BLaER1 treated with 17β-estradiol and CSF1 and Interleukin-3, amounts not matched to agents 10 nM and 100 nM (cell line): ENCODE measurements at regions not wholly inside any gene's neighbourhood (a gene's known extent, or its start where the extent isn't known, plus 50 kb on each side); places are given as distances from the start of the nearest gene placed in this dataset.

Source experiments
- H3K27ac ChIP-seq, 11 experiments: shearing (Covaris generic); formaldehyde crosslinking; 2 replicates each; pipeline ENCODE4 v1.8.1; 2022
- H3K27me3 ChIP-seq, 11 experiments: shearing (Covaris generic); formaldehyde crosslinking; 2 replicates each; pipeline ENCODE4 v1.8.1; 2022
- H3K36me3 ChIP-seq, 11 experiments: shearing (Covaris generic); formaldehyde crosslinking; 2 replicates each; pipeline ENCODE4 v1.8.1; 2022
- H3K4me1 ChIP-seq, 10 experiments: shearing (Covaris generic); formaldehyde crosslinking; 2 replicates each; pipeline ENCODE4 v1.8.1; 2022
- H3K4me2 ChIP-seq, 11 experiments: shearing (Covaris generic); formaldehyde crosslinking; 2 replicates each; pipeline ENCODE4 v1.8.1; 2022
- H3K4me3 ChIP-seq, 10 experiments: shearing (Covaris generic); formaldehyde crosslinking; 2 replicates each; pipeline ENCODE4 v1.8.1; 2022
- H3K9ac ChIP-seq, 11 experiments: shearing (Covaris generic); formaldehyde crosslinking; 2 replicates each; pipeline ENCODE4 v1.8.1; 2022
- H3K9me3 ChIP-seq, 11 experiments: shearing (Covaris generic); formaldehyde crosslinking; replicated peaks in 1 of 11; 2 replicates each; pipeline ENCODE4 v1.8.1; 2022
- H4K20me1 ChIP-seq, 11 experiments: shearing (Covaris generic); formaldehyde crosslinking; 2 replicates each; pipeline ENCODE4 v1.8.1; 2022
- Cebpa-rat ChIP-seq, 11 experiments: shearing (Covaris generic); IDR thresholded peaks; 2 replicates each; pipeline ENCODE4 v1.8.1; 2022

DNA sequence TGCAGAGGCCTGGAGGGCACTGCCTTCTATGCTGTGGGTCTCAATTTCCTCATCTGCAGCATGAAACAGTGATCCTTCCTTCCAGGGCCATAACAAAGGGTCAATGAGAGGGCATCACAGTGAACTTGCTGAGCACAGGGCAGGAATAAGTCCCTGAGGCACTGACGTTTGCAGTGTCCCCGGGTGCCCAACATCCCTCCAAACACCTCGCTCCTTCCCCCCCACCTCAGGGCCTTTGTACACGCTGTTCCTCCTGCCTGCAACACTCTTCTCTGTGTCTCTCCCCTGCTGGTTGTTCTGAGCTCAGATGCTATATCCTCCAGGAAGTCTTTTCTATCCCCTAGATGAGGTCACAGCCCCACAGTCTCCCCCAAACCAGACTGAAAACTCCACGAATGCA is 59.7 kb upstream of the TCF20 start:
- Histone ChIP-seq H3K27me3 (peaks cover 0 to 18% (median 0%) of the 10 kb centered on the region in 11 experiments; a peak in 5 of 22 replicates), H3K9me3 (no peaks in the 10 kb centered on the region), H3K4me1 (peaks cover 41 to 90% (median 71%) of the 10 kb centered on the region in 10 experiments), H3K27ac (no peak overlapping the region), H4K20me1 (peaks cover 0 to 94% (median 61%) of the 10 kb centered on the region in 11 experiments; a peak in 16 of 22 replicates), H3K4me2 (peak overlapping the region in 9 of 11 experiments; percentile 49 to 94 (median 72); a peak in 19 of 22 replicates), H3K4me3 (no peak overlapping the region), H3K36me3 (no peaks in the 10 kb centered on the region), H3K9ac (peak overlapping the region in 1 of 11 experiments; percentile 24; a peak in 2 of 22 replicates)
- TF ChIP-seq Cebpa-rat (IDR thresholded peaks at IDR 0.05): no peak

DNA sequence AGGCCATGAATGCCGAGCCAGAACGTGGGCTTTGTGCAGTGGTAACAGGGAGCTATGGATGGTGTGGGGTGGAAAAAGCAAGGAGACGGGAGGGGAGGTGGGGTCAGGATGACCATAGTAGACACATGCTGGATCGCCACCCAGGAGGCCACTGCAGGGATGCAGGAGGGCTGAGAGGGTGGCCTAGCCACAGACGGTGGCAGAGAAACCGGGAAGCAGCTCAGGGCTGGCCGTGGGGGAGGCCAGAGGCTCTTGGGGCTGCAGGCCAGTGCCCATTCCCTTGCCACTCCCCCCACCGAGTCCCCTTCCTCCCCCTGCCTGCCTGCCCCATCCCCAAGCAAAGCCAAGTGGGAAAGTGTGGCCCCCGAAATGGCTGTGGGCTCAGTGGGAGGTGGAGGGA is 59.1 kb upstream of the TCF20 start:
- H3K27ac ChIP-seq: no peak overlapping the region
- H3K27me3 ChIP-seq: peaks cover 0 to 18% (median 0%) of the 10 kb centered on the region in 11 experiments; a peak in 5 of 22 replicates
- peak overlapping the region in 9 of 11 experiments; percentile 49 to 96 (median 91); a peak in 14 of 22 replicates for H3K4me2 ChIP-seq
- no peaks in the 10 kb centered on the region for H3K36me3 ChIP-seq
- H3K4me1 ChIP-seq: peaks cover 46 to 93% (median 76%) of the 10 kb centered on the region in 10 experiments
- no peaks in the 10 kb centered on the region for H3K9me3 ChIP-seq
- H3K4me3 ChIP-seq: no peak overlapping the region
- no peak overlapping the region for H3K9ac ChIP-seq
- peaks cover 0 to 98% (median 56%) of the 10 kb centered on the region in 11 experiments; a peak in 16 of 22 replicates for H4K20me1 ChIP-seq
- no peak for TF ChIP-seq Cebpa-rat (IDR thresholded peaks at IDR 0.05)

DNA sequence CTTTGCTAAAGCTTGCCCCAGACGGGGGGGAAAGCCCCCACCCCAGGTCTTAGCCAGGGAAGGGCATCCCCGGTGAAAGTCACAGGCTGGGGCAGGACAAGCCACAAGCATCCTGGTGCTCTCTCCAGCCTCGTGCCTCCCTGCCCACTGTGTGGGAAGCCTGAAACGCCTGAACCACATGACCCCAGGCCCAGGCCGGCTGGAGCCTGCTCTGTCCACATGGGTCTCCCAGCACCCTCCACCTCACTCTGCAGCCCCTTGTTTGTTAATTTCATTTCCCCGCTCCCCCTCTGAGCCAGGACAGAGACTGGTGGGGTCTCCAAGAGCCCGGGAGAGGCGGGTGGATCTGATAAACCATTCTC is 58.3 kb upstream of the TCF20 start:
- peaks cover 0 to 92% (median 55%) of the 10 kb centered on the region in 11 experiments; a peak in 16 of 22 replicates for H4K20me1 ChIP-seq
- H3K9ac ChIP-seq: peak overlapping the region in 3 of 11 experiments; percentile 6 to 36 (median 34); a peak in 4 of 22 replicates
- H3K27me3 ChIP-seq: peaks cover 0 to 18% (median 0%) of the 10 kb centered on the region in 11 experiments; a peak in 5 of 22 replicates
- no peak for TF ChIP-seq Cebpa-rat (IDR thresholded peaks at IDR 0.05)
- peaks cover 46 to 96% (median 78%) of the 10 kb centered on the region in 10 experiments for H3K4me1 ChIP-seq
- no peaks in the 10 kb centered on the region for H3K36me3 ChIP-seq
- H3K27ac ChIP-seq: peak overlapping the region in 2 of 11 experiments; percentile 40 to 43; a peak in 3 of 22 replicates
- no peaks in the 10 kb centered on the region for H3K9me3 ChIP-seq
- no peak overlapping the region for H3K4me3 ChIP-seq
- H3K4me2 ChIP-seq: peak overlapping the region; percentile 65 to 96 (median 91); a peak in 21 of 22 replicates

GRCh38 chr22:42328130-42328783 is 57.8 kb upstream of the TCF20 start:
- H3K4me2 ChIP-seq: peak overlapping the region; percentile 65 to 96 (median 91)
- H3K9me3 ChIP-seq: no peaks in the 10 kb centered on the region
- no peaks in the 10 kb centered on the region for H3K36me3 ChIP-seq
- H3K4me3 ChIP-seq: no peak overlapping the region
- peaks cover 0 to 87% (median 49%) of the 10 kb centered on the region in 11 experiments; a peak in 16 of 22 replicates for H4K20me1 ChIP-seq
- no peak for TF ChIP-seq Cebpa-rat (IDR thresholded peaks at IDR 0.05)
- H3K27me3 ChIP-seq: peaks cover 0 to 18% (median 0%) of the 10 kb centered on the region in 11 experiments; a peak in 5 of 22 replicates
- peak overlapping the region in 3 of 11 experiments; percentile 6 to 36 (median 34); a peak in 4 of 22 replicates for H3K9ac ChIP-seq
- peaks cover 46 to 94% (median 79%) of the 10 kb centered on the region in 10 experiments for H3K4me1 ChIP-seq
- H3K27ac ChIP-seq: peak overlapping the region in 3 of 11 experiments; percentile 16 to 43 (median 40); a peak in 4 of 22 replicates

- no peaks in the 10 kb centered on the region for H3K9me3 ChIP-seq
- peaks cover 0 to 81% (median 46%) of the 10 kb centered on the region in 11 experiments; a peak in 16 of 22 replicates for H4K20me1 ChIP-seq
- peak overlapping the region in 2 of 11 experiments; percentile 34 to 36; a peak in 1 of 22 replicates for H3K9ac ChIP-seq
- peaks cover 50 to 94% (median 86%) of the 10 kb centered on the region in 10 experiments for H3K4me1 ChIP-seq
- peaks cover 0 to 18% (median 0%) of the 10 kb centered on the region in 11 experiments; a peak in 5 of 22 replicates for H3K27me3 ChIP-seq
- H3K27ac ChIP-seq: peak overlapping the region in 3 of 11 experiments; percentile 16 to 32 (median 27); a peak in 1 of 22 replicates
- no peaks in the 10 kb centered on the region for H3K36me3 ChIP-seq
- no peak for TF ChIP-seq Cebpa-rat (IDR thresholded peaks at IDR 0.05)
- H3K4me3 ChIP-seq: no peak overlapping the region
- H3K4me2 ChIP-seq: peak overlapping the region; percentile 65 to 96 (median 91)
These were observed 57.1 kb upstream of the TCF20 start for GRCh38 chr22:42327462-42328129.

- peaks cover 0 to 73% (median 42%) of the 10 kb centered on the region in 11 experiments; a peak in 16 of 22 replicates for H4K20me1 ChIP-seq
- peak overlapping the region in 1 of 11 experiments; percentile 16; a peak in 1 of 22 replicates for H3K9ac ChIP-seq
- no peak overlapping the region for H3K4me3 ChIP-seq
- peak overlapping the region; percentile 65 to 96 (median 91) for H3K4me2 ChIP-seq
- no peak for TF ChIP-seq Cebpa-rat (IDR thresholded peaks at IDR 0.05)
- H3K4me1 ChIP-seq: peaks cover 56 to 94% (median 91%) of the 10 kb centered on the region in 10 experiments
- H3K27me3 ChIP-seq: peaks cover 0 to 18% (median 0%) of the 10 kb centered on the region in 11 experiments; a peak in 5 of 22 replicates
- H3K27ac ChIP-seq: peak overlapping the region in 2 of 11 experiments; percentile 27 to 32; a peak in 1 of 22 replicates
- H3K36me3 ChIP-seq: no peaks in the 10 kb centered on the region
- H3K9me3 ChIP-seq: no peaks in the 10 kb centered on the region
These were observed 56.3 kb upstream of the TCF20 start for GRCh38 chr22:42326801-42327200.

DNA sequence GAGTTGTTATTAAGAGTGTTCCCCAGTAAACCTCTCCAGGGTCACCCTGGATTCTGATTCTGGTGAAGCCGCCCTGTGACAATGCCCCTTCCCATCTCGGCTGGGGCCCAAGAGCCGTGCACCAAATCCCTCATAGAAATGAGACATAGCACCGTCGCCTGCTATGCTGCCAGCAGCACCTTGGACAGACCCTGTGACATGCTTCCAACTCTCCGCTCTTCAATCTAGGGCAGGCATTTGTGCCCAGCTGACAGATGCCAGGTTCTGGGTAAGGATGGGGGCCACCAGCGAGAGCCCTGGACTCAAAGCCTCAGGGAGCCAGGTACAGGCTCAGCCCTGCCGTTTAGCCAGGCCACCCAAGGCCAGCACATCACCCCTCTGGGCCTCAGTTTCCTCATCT is 55.8 kb upstream of the TCF20 start:
- peaks cover 0 to 15% (median 0%) of the 10 kb centered on the region in 11 experiments; a peak in 5 of 22 replicates for H3K27me3 ChIP-seq
- TF ChIP-seq Cebpa-rat (IDR thresholded peaks at IDR 0.05): no peak
- H4K20me1 ChIP-seq: peaks cover 0 to 68% (median 37%) of the 10 kb centered on the region in 11 experiments; a peak in 16 of 22 replicates
- H3K9ac ChIP-seq: peak overlapping the region in 3 of 11 experiments; percentile 22 to 53 (median 28); a peak in 1 of 22 replicates
- H3K27ac ChIP-seq: no peak overlapping the region
- peak overlapping the region; percentile 65 to 96 (median 91) for H3K4me2 ChIP-seq
- H3K9me3 ChIP-seq: no peaks in the 10 kb centered on the region
- no peaks in the 10 kb centered on the region for H3K36me3 ChIP-seq
- H3K4me1 ChIP-seq: peaks cover 56 to 94% (median 86%) of the 10 kb centered on the region in 10 experiments
- no peak overlapping the region for H3K4me3 ChIP-seq

- peak overlapping the region in 8 of 11 experiments; percentile 13 to 59 (median 44); a peak in 13 of 22 replicates for H3K27ac ChIP-seq
- H3K36me3 ChIP-seq: no peaks in the 10 kb centered on the region
- H3K9ac ChIP-seq: peak overlapping the region in 8 of 11 experiments; percentile 32 to 65 (median 55); a peak in 14 of 22 replicates
- TF ChIP-seq Cebpa-rat (IDR thresholded peaks at IDR 0.05): no peak
- H3K4me1 ChIP-seq: peaks cover 48 to 92% (median 79%) of the 10 kb centered on the region in 10 experiments
- no peaks in the 10 kb centered on the region for H3K9me3 ChIP-seq
- H4K20me1 ChIP-seq: peaks cover 0 to 56% (median 26%) of the 10 kb centered on the region in 11 experiments; a peak in 12 of 22 replicates
- H3K4me2 ChIP-seq: peak overlapping the region; percentile 68 to 96 (median 91)
- H3K27me3 ChIP-seq: 0 out of 22 replicates have a peak, but pooled peaks cover 0 to 6% (median 0%) of the 10 kb centered on the region in 11 experiments
- H3K4me3 ChIP-seq: peak overlapping the region in 5 of 10 experiments; percentile 6 to 43 (median 36); a peak in 7 of 20 replicates
These were observed 54.7 kb upstream of the TCF20 start for GRCh38 chr22:42324990-42325710.
